Activated effector memory CD4-positive, alpha-beta T cell treated with Interleukin-2 at 50 U/mL for 16 hours (primary cell): ENCODE measurements at regions not wholly inside any gene's neighbourhood (a gene's known extent, or its start where the extent isn't known, plus 50 kb on each side); places are given as distances from the start of the nearest gene placed in this dataset.

Experiments
- DNase-seq: peaks from one replicate; pipeline ENCODE4 v3.0.0-alpha.2; 2020

DNA sequence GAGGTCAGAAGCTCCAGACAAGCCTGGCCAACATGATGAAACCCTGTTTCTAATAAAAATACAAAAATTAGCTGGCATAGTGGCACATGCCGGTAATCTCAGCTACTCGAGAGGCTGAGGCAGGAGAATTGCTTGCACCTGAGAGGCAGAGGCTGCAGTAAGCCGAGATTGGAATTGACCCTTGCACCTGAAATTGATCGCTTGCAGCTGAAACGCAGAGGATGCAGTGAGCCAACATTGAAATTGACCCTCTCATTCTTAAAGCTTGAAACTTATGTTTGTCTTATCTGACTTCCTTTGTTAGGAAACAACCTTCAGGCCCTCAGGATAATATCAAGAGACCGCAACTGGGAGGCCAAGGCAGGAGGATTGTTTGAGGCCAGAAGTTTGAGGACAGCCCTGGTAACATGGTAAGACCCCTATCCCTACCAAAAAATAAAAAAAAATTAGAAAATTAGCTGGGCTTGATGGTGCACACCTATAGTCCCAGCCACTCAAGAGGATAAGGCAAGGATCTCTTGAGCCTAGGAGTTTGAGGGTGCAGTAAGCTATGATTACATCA is 376.6 kb upstream of the XYLT1 start:
- DNase-seq, result no peak

- DNase-seq, result no peak
These were observed 375.3 kb upstream of the XYLT1 start for GRCh38 chr16:17846030-17846429.

- DNase-seq, result no peak
These were observed 374.3 kb upstream of the XYLT1 start for GRCh38 chr16:17845031-17845430.

GRCh38 chr16:17843905-17844304 is 373.1 kb upstream of the XYLT1 start:
- no peak for DNase-seq

DNA sequence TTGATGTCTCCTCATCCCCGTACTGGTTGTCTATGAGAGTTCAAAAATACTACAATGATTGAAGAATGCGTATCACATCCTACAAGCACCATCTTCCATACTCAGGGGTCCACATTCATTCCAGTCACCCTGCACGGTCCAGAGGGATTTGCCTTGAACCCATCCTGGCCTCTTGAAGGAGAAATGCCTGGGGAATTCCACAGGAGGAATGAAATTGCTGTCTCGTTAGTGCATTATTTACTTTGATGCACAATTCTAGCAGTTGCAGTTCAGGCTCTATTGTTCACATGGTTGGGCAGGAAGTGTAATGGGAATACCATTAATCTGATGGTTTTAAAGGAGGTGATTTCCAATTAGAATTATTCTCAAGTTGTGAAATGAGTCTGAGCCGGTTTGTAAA is 369.1 kb upstream of the XYLT1 start:
- no peak for DNase-seq

GRCh38 chr16:17839272-17839671 is 368.5 kb upstream of the XYLT1 start:
- DNase-seq, result no peak

- no peak for DNase-seq
These were observed 366.3 kb upstream of the XYLT1 start for GRCh38 chr16:17836868-17837602.

GRCh38 chr16:17835118-17835876 is 364.5 kb upstream of the XYLT1 start:
- no peak for DNase-seq

DNA sequence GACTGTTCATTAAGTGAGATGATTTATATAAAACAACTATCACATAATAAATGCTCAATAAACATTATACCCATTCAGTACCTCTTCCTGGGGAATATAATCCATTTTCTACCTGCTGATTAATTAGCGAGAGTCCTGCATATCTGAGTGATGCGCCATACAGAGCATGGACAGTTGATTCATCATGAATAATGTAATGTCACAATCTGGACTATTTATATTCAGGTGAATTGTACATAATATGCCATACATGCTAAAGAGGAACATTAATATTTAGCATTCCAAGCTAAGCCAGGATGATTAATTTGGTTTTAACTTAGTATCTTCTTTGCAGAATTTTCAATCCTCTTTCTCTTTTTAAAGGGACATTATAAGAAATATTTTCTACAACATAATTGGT is 362.0 kb upstream of the XYLT1 start:
- no peak for DNase-seq

GRCh38 chr16:17831330-17831729 is 360.6 kb upstream of the XYLT1 start:
- no peak for DNase-seq

DNA sequence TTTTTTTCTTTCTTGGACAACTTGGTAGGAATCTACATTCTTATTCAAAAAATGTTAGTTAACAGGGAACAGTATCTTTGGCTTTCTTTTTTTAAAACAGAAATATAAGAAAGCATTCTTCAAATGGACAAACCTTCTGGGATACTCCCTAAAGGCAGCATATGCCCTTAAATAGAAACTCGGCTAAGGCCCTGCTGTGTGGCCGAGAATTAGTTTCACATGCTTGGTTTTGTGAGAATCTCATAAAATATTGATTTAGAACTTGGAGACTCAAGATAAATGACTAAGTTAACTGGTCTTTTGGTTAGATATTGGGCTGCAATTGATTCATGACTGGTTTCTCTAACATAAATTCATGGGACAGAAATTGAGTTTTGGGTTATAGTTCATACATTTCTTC is 359.9 kb upstream of the XYLT1 start:
- no peak for DNase-seq

- no peak for DNase-seq
These were observed 359.1 kb upstream of the XYLT1 start for GRCh38 chr16:17829811-17830210.

DNA sequence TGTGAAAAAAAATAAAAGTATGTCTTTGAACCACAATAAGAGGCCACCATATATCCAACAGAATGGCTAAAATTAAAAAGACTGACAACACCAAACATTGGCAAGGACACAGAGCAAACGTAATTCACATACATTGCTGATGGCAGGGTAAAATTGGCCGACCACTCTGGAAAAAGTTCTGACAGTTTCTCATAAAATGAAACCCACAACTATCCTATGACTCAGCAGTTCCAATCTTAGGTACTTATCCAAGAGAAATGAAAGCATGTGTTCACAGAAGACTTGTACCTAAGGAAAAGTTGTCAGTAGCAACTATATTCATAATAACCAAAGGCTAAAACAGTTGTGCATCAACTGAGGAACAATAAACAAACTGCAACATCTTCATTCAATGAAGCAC is 357.3 kb upstream of the XYLT1 start:
- DNase-seq, result no peak

DNA sequence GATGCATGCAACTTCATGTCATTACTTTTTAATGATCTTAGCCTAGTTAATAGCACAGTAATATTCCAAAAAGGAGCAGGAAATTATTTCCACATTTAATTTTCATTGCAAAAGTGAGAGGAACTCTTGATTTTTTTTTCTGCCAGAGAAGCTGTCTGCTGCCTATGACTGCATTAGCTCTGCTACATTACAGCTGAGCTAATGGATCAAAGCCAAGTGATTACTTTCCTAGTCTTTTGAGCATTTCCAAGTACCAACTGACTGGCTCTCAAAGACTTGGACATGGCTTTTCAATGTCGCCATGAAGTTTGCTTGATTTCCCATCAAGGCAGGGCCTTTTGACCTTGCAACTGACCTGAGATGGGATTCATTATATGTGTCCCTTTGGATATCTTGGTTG is 356.6 kb upstream of the XYLT1 start:
- DNase-seq, result no peak

GRCh38 chr16:17817943-17818342 is 347.2 kb upstream of the XYLT1 start:
- DNase-seq, result no peak

GRCh38 chr16:17817260-17817659 is 346.5 kb upstream of the XYLT1 start:
- DNase-seq, result no peak

GRCh38 chr16:17812771-17813170 is 342.0 kb upstream of the XYLT1 start:
- DNase-seq, result no peak

GRCh38 chr16:17804857-17805256 is 334.1 kb upstream of the XYLT1 start:
- no peak for DNase-seq

DNA sequence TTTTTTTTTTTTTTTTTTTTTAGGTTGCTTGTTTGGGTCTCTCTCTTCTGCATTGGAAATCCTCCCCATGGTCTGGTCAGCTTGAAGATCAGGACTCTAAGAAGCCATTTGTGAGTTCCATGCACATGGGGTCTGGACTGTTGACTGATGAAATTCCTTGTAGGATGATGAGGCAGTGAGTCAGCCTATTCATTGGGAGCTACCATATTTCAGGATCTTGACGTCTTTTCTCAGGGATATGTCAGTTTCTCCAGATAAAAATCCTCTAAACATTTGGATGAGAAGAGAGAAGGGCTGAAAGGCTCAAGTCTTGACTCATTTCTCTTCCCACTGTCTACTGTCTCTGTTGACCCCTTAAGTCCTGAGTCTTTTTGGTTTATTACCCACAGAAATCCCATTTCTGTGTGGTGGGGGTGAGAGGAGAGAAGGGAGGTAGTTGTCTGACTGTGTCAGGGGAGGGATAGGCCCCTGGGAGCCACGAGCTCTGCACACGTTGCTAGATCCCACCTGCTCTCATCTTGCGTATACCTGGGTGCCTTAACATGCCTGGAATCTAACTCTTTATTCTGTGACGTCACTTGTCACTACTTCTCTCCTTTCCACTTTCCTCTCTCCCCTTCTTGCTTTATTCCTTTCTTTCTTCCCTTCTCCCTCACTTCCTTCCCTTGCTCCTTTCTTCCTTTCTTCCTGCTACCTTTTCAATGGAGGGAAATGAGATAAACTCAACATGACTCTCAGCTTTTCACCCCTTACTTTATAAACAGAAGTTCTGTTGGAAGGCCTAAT is 333.1 kb upstream of the XYLT1 start:
- no peak for DNase-seq

- no peak for DNase-seq
These were observed 331.8 kb upstream of the XYLT1 start for GRCh38 chr16:17802571-17802970.

DNA sequence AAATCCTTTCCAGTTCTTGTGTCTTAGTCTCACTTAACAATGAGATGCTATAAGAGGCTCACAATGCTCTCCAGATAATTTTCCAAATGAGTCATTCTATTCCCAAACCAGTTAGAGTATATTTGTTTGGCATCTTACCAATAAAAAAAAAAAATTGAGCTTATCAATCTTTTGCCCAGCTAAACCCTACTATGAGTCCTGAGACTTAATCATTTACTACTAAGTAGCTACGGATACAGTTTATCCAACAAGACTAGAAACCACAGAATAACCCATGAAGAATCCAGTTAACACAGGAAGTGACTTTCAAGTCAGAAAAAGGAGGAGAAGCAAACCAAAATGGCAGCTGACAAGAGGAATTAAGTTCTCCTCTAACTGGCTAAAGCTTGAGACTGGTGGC is 330.3 kb upstream of the XYLT1 start:
- no peak for DNase-seq

GRCh38 chr16:17798716-17799115 is 328.0 kb upstream of the XYLT1 start:
- no peak for DNase-seq

DNA sequence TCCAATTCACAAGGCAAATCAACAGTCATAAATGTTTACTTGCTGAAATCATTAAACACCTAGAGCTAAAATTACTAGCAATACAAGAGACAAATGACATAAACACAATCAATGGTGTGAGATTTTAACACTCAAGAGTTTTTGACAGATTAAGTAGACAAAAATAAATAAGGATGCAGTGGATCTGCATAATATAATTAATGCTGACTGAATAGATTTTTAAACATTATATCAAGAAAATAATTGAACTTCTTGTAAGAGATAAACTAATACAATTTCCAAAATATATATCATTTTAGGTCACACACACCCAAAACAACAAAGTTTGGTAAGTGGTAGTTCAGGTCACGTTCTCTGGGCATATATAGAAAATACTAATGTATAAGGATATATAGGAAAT is 322.6 kb upstream of the XYLT1 start:
- DNase-seq, result no peak

GRCh38 chr16:17784073-17784472 is 313.3 kb upstream of the XYLT1 start:
- no peak for DNase-seq
